ENCODE measurements at regions not wholly inside any gene's neighbourhood (a gene's known extent, or its start where the extent isn't known, plus 50 kb on each side); places are given as distances from the start of the nearest gene placed in this dataset.

- FAIRE-seq (no peak), DNase-seq (ENCODE audit: insufficient read length, low spot score) (no peak)
These were observed 159.9 kb upstream of the MGMT start for GRCh38 chr10:129307141-129307540.

- FAIRE-seq (no peak), DNase-seq (ENCODE audit: insufficient read length, low spot score) (no peak)
These were observed 158.0 kb upstream of the MGMT start for GRCh38 chr10:129308953-129309564.

GRCh38 chr10:129309565-129309964 lies 157.5 kb upstream of the MGMT start:
- FAIRE-seq = no peak
- no peak for DNase-seq (ENCODE audit: insufficient read length, low spot score)

- no peak for DNase-seq (ENCODE audit: insufficient read length, low spot score)
- FAIRE-seq = no peak
These were observed 156.2 kb upstream of the MGMT start for GRCh38 chr10:129310881-129311280.

GRCh38 chr10:129319934-129320333 lies 147.1 kb upstream of the MGMT start:
- FAIRE-seq = no peak

GRCh38 chr10:129320340-129320739 lies 146.7 kb upstream of the MGMT start:
- DNase-seq (ENCODE audit: insufficient read length, low spot score) (no peak), FAIRE-seq (no peak)

More at GRCh38 chr10:129319934-129320333, 147.1 kb upstream of the MGMT start:
- DNase-seq (ENCODE audit: insufficient read length, low spot score) = no peak

GRCh38 chr10:129321727-129322126 lies 145.3 kb upstream of the MGMT start:
- FAIRE-seq (no peak), DNase-seq (ENCODE audit: insufficient read length, low spot score) (no peak)

- no peak for DNase-seq (ENCODE audit: insufficient read length, low spot score)
- no peak for FAIRE-seq
These were observed 143.9 kb upstream of the MGMT start for GRCh38 chr10:129322933-129323820.

- FAIRE-seq = no peak
- DNase-seq (ENCODE audit: insufficient read length, low spot score) = no peak
These were observed 143.2 kb upstream of the MGMT start for GRCh38 chr10:129323879-129324278.

- DNase-seq (ENCODE audit: insufficient read length, low spot score) (no peak), FAIRE-seq (no peak)
These were observed 141.1 kb upstream of the MGMT start for GRCh38 chr10:129325893-129326292.

GRCh38 chr10:129328546-129328945 lies 138.5 kb upstream of the MGMT start:
- DNase-seq (ENCODE audit: insufficient read length, low spot score) (no peak), FAIRE-seq (no peak)

- no peak for DNase-seq (ENCODE audit: insufficient read length, low spot score)
- FAIRE-seq = no peak
These were observed 137.5 kb upstream of the MGMT start for GRCh38 chr10:129329385-129330055.

GRCh38 chr10:129330211-129330610 lies 136.8 kb upstream of the MGMT start:
- FAIRE-seq (no peak), DNase-seq (ENCODE audit: insufficient read length, low spot score) (no peak)

GRCh38 chr10:129331207-129331838 lies 135.7 kb upstream of the MGMT start:
- DNase-seq (ENCODE audit: insufficient read length, low spot score) = no peak
- FAIRE-seq = no peak

- FAIRE-seq = no peak
- no peak for DNase-seq (ENCODE audit: insufficient read length, low spot score)
These were observed 135.2 kb upstream of the MGMT start for GRCh38 chr10:129331839-129332220.

- no peak for FAIRE-seq
These were observed 134.6 kb upstream of the MGMT start for GRCh38 chr10:129332476-129332875.

GRCh38 chr10:129333706-129334105 lies 133.3 kb upstream of the MGMT start:
- DNase-seq (ENCODE audit: insufficient read length, low spot score) = no peak
- no peak for FAIRE-seq

More at GRCh38 chr10:129332476-129332875, 134.6 kb upstream of the MGMT start:
- no peak for DNase-seq (ENCODE audit: insufficient read length, low spot score)

GRCh38 chr10:129334266-129334665 lies 132.8 kb upstream of the MGMT start:
- DNase-seq (ENCODE audit: insufficient read length, low spot score) (no peak), FAIRE-seq (no peak)

GRCh38 chr10:129335396-129335795 lies 131.6 kb upstream of the MGMT start:
- FAIRE-seq (no peak), DNase-seq (ENCODE audit: insufficient read length, low spot score) (no peak)

- DNase-seq (ENCODE audit: insufficient read length, low spot score) = no peak
- no peak for FAIRE-seq
These were observed 131.1 kb upstream of the MGMT start for GRCh38 chr10:129335942-129336341.

- DNase-seq (ENCODE audit: insufficient read length, low spot score) = no peak
- FAIRE-seq = no peak
These were observed 127.8 kb upstream of the MGMT start for GRCh38 chr10:129339191-129339590.
